Stomach smooth muscle (tissue), 2 donors: ENCODE measurements at regions not wholly inside any gene's neighbourhood (a gene's known extent, or its start where the extent isn't known, plus 50 kb on each side); places are given as distances from the start of the nearest gene placed in this dataset.

Experiments used
- H3K27ac ChIP-seq: one replicate; pipeline ENCODE4 v1.7.0; 2013; ENCODE audit warnings: mild to moderate bottlenecking, low read length, inconsistent platforms
- H3K27me3 ChIP-seq, 2 donors: one replicate each; pipeline ENCODE4 v1.7.0; 2013; ENCODE audit warnings: low read length in 2 of 2; ENCODE audit not compliant: insufficient read depth in 2 of 2, control insufficient read depth in 1 of 2
- H3K36me3 ChIP-seq, 2 donors: one replicate each; pipeline ENCODE4 v1.7.0; 2013; ENCODE audit warnings: low read length in 2 of 2; ENCODE audit not compliant: control insufficient read depth in 2 of 2, insufficient read depth in 2 of 2
- H3K4me1 ChIP-seq: one replicate; pipeline ENCODE4 v1.7.0; 2013; ENCODE audit warnings: low read length; ENCODE audit not compliant: control insufficient read depth, insufficient read depth
- H3K4me3 ChIP-seq, 2 donors: one replicate each; pipeline ENCODE4 v1.7.0; 2013; ENCODE audit warnings: low read length in 2 of 2
- H3K9ac ChIP-seq, 2 donors: one replicate each; pipeline ENCODE4 v1.7.0; 2013; ENCODE audit warnings: low read length in 2 of 2, mild to moderate bottlenecking in 1 of 2
- H3K9me3 ChIP-seq, 2 donors: one replicate each; pipeline ENCODE4 v1.7.0; 2013; ENCODE audit warnings: low read length in 2 of 2; ENCODE audit not compliant: control insufficient read depth in 2 of 2
- donor health status: healthy.
- donor health status: Pancreatic carcinoma.

GRCh38 chr7:68492359-68492690, 1106.0 kb upstream of the AUTS2 start:
- H3K9ac ChIP-seq, result no peak overlapping the region
- H3K36me3 ChIP-seq, result no peaks in the 10 kb centered on the region
- H3K27me3 ChIP-seq, result no peaks in the 10 kb centered on the region
- no peaks in the 10 kb centered on the region for H3K9me3 ChIP-seq
- no peak overlapping the region for H3K4me3 ChIP-seq
- H3K27ac ChIP-seq, result no peak overlapping the region
- H3K4me1 ChIP-seq, result no peaks in the 10 kb centered on the region

- peaks cover 0 to 5% of the 10 kb centered on the region in 2 donors for H3K9me3 ChIP-seq
- H3K4me3 ChIP-seq, result no peak overlapping the region
- H3K4me1 ChIP-seq, result peaks cover 3% of the 10 kb centered on the region
- H3K27ac ChIP-seq, result no peak overlapping the region
- no peaks in the 10 kb centered on the region for H3K27me3 ChIP-seq
- no peaks in the 10 kb centered on the region for H3K36me3 ChIP-seq
- no peak overlapping the region for H3K9ac ChIP-seq
These were observed 1094.9 kb upstream of the AUTS2 start for GRCh38 chr7:68503400-68503799.

DNA sequence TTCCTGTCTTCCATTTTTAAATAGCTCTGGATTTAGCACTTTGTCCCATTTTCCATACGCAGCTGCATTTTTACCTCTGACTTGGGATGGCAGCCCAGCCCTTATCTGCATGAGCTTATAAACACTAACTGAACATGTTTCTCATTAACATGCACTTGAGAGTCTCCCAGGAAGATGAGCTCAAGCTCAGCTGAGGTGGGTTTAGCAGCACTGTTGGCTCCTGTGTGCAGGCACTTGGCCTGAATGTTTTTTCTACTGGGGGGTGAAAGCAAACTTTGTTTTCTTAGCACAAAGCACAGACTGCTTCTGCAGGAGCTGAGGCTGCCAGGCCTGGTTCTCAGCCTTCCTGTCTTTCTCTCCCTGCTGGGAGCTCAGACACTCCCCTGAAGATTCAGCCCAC, 1093.6 kb upstream of the AUTS2 start:
- no peak overlapping the region for H3K9ac ChIP-seq
- no peak overlapping the region for H3K27ac ChIP-seq
- peaks cover 3% of the 10 kb centered on the region for H3K4me1 ChIP-seq

GRCh38 chr7:68505721-68506120, 1092.6 kb upstream of the AUTS2 start:
- H3K27ac ChIP-seq, result no peak overlapping the region
- H3K9me3 ChIP-seq, result peaks cover 6 to 15% of the 10 kb centered on the region in 2 donors
- no peaks in the 10 kb centered on the region for H3K36me3 ChIP-seq
- no peaks in the 10 kb centered on the region for H3K27me3 ChIP-seq
- no peak overlapping the region for H3K9ac ChIP-seq
- no peak overlapping the region for H3K4me3 ChIP-seq
- H3K4me1 ChIP-seq, result peaks cover 3% of the 10 kb centered on the region

More for the DNA sequence above, 1093.6 kb upstream of the AUTS2 start:
- Histone ChIP-seq H3K36me3 (no peaks in the 10 kb centered on the region), H3K9me3 (peaks cover 6 to 14% of the 10 kb centered on the region in 2 donors), H3K27me3 (no peaks in the 10 kb centered on the region), H3K4me3 (no peak overlapping the region)

DNA sequence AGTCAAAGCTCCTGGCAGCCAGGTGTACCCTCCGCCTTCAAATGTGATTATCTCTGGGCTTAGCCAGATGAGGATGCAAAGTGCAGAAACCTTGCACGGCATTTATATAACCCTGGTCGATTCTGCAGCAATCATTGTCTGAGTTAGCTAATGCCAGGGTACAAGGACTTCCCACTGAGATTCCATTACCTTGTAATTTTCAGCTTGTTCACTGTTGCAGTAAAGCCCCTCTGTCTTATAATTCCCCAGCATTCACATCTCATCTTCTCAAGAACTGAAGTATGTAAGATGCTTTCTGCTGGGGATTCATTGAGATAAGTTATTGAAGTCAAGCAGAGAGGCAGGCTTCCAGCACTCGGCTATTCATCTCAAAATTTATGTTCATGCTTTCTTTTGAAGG, 1090.6 kb upstream of the AUTS2 start:
- Histone ChIP-seq H3K4me3 (no peak overlapping the region), H3K9ac (no peak overlapping the region), H3K9me3 (peaks cover 6 to 15% of the 10 kb centered on the region in 2 donors), H3K27ac (no peak overlapping the region), H3K27me3 (no peaks in the 10 kb centered on the region), H3K36me3 (no peaks in the 10 kb centered on the region), H3K4me1 (peaks cover 3% of the 10 kb centered on the region)

DNA sequence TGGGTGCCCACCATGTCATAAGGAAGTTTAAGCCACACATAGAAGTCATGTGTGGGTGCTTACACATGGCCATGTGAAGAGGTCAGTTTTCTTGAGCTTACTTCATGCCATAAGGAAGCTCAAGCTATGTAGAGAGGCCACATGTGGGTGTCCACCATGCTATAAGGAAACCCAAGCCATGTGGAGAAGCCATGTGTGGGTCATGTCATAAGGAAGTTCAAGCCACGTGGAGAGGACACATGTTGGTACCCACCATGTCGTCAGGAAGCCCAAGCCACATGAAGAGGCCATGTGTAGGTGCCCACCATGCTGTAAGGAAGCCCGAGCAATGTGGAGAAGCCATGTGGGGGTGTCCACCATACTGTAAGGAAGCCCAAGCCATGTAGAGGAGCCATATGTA, 1089.2 kb upstream of the AUTS2 start:
- H3K36me3 ChIP-seq, result no peaks in the 10 kb centered on the region
- H3K9ac ChIP-seq, result no peak overlapping the region
- peaks cover 3% of the 10 kb centered on the region for H3K4me1 ChIP-seq
- peaks cover 6 to 10% of the 10 kb centered on the region in 2 donors for H3K9me3 ChIP-seq
- no peak overlapping the region for H3K27ac ChIP-seq
- H3K27me3 ChIP-seq, result no peaks in the 10 kb centered on the region
- H3K4me3 ChIP-seq, result no peak overlapping the region

DNA sequence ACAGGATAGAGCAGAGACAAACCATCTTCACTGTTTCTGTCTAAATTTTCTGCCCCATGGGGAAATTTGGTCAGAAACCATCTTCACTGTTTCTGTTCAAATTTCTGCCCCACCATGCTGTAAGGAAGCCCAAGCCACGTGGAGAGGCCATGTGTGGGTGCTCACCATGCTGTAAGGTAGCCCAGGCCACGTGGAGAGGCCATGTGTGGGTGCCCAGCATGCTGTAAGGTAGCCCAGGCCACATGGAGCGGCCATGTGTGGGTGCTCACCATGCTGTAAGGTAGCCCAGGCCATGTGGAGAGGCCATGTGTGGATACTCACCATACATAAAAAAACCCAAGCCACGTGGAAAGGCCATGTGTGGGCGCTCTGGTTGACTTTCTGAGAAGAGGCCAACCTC, 1088.7 kb upstream of the AUTS2 start:
- Histone ChIP-seq H3K4me1 (peaks cover 3% of the 10 kb centered on the region), H3K27me3 (no peaks in the 10 kb centered on the region), H3K27ac (no peak overlapping the region), H3K9ac (no peak overlapping the region), H3K9me3 (peaks cover 6 to 10% of the 10 kb centered on the region in 2 donors), H3K36me3 (no peaks in the 10 kb centered on the region), H3K4me3 (no peak overlapping the region)

DNA sequence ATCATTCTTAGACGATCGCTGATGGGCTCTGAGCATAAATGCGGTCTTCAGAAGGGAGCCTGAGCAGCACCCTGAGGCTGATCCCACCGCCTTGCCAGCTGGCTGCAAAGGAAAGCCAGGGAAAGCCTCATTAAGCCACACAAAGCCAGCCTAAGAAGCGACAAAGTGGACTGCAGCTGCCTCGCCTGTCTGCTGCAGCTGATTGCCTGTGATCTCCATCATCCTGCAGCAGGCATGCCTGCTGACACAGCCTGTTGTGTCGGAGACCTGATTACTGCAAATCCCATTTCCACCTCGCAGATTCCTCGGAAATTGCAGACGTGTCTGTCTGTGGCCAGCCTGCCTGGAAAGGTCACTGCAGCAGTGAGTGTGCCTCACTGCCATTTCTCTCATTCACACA, 1087.0 kb upstream of the AUTS2 start:
- no peak overlapping the region for H3K9ac ChIP-seq
- no peaks in the 10 kb centered on the region for H3K36me3 ChIP-seq
- no peak overlapping the region for H3K4me3 ChIP-seq
- H3K27ac ChIP-seq, result no peak overlapping the region
- H3K27me3 ChIP-seq, result no peaks in the 10 kb centered on the region
- H3K4me1 ChIP-seq, result no peaks in the 10 kb centered on the region
- peaks cover 6 to 10% of the 10 kb centered on the region in 2 donors for H3K9me3 ChIP-seq

GRCh38 chr7:68512466-68512865, 1085.8 kb upstream of the AUTS2 start:
- H3K27me3 ChIP-seq, result no peaks in the 10 kb centered on the region
- H3K4me3 ChIP-seq, result no peak overlapping the region
- H3K27ac ChIP-seq, result no peak overlapping the region
- H3K9me3 ChIP-seq, result peaks cover 6 to 10% of the 10 kb centered on the region in 2 donors
- no peaks in the 10 kb centered on the region for H3K36me3 ChIP-seq
- H3K4me1 ChIP-seq, result no peaks in the 10 kb centered on the region
- no peak overlapping the region for H3K9ac ChIP-seq

GRCh38 chr7:68518060-68518459, 1080.2 kb upstream of the AUTS2 start:
- H3K9ac ChIP-seq, result no peak overlapping the region
- H3K27me3 ChIP-seq, result no peaks in the 10 kb centered on the region
- H3K4me3 ChIP-seq, result no peak overlapping the region
- H3K4me1 ChIP-seq, result no peaks in the 10 kb centered on the region
- H3K36me3 ChIP-seq, result no peaks in the 10 kb centered on the region
- no peaks in the 10 kb centered on the region for H3K9me3 ChIP-seq
- H3K27ac ChIP-seq, result no peak overlapping the region

- no peaks in the 10 kb centered on the region for H3K4me1 ChIP-seq
- no peak overlapping the region for H3K27ac ChIP-seq
- H3K4me3 ChIP-seq, result no peak overlapping the region
- no peaks in the 10 kb centered on the region for H3K36me3 ChIP-seq
- H3K9me3 ChIP-seq, result no peaks in the 10 kb centered on the region
- no peaks in the 10 kb centered on the region for H3K27me3 ChIP-seq
- no peak overlapping the region for H3K9ac ChIP-seq
These were observed 1074.1 kb upstream of the AUTS2 start for GRCh38 chr7:68524126-68524525.
